SU-DHL-6 (cell line): ENCODE measurements at regions not wholly inside any gene's neighbourhood (a gene's known extent, or its start where the extent isn't known, plus 50 kb on each side); places are given as distances from the start of the nearest gene placed in this dataset.

Experiments
- H2AFZ ChIP-seq: fragments of 200-600 bp; sonication (generic); 2 replicates; pipeline ENCODE4 v1.6.1; 2014; ENCODE audit warnings: low read depth, mild to moderate bottlenecking, moderate library complexity, mixed read lengths, antibody characterized with exemption, low read length; ENCODE audit not compliant: severe bottlenecking
- H3F3A ChIP-seq: fragments of 200-600 bp; shearing (Covaris generic); 2 replicates; pipeline ENCODE4 v1.6.0; 2016; ENCODE audit warnings: antibody characterized with exemption, mild to moderate bottlenecking; ENCODE audit not compliant: insufficient read depth
- H3K27ac ChIP-seq: fragments of 200-600 bp; sonication (generic); 2 replicates; pipeline ENCODE4 v1.5.1; 2016; ENCODE audit warnings: low read depth, mild to moderate bottlenecking, low read length, moderate library complexity, mixed read lengths
- H3K27me3 ChIP-seq: fragments of 200-600 bp; sonication (generic), shearing (Covaris generic); 2 replicates; pipeline ENCODE4 v1.6.0; 2014; ENCODE audit warnings: mild to moderate bottlenecking, low read length
- H3K36me3 ChIP-seq: fragments of 200-600 bp; sonication (generic); 2 replicates; pipeline ENCODE4 v1.6.1; 2014; ENCODE audit warnings: mild to moderate bottlenecking, low read length, mixed read lengths
- H3K4me2 ChIP-seq: fragments of 300-600, 200-600 bp; shearing (Covaris generic), sonication (generic); 2 replicates; pipeline ENCODE4 v1.6.0; 2014; ENCODE audit warnings: low read length, low read depth, mild to moderate bottlenecking; ENCODE audit not compliant: poor library complexity, severe bottlenecking
- H3K4me3 ChIP-seq: fragments of 200-600 bp; sonication (generic); 2 replicates; pipeline ENCODE4 v1.5.1; 2014; ENCODE audit warnings: antibody characterized with exemption, low read length, mild to moderate bottlenecking, mixed read lengths; ENCODE audit not compliant: insufficient read depth, poor library complexity, severe bottlenecking
- H3K79me2 ChIP-seq: fragments of 200-600 bp; sonication (generic); 2 replicates; pipeline ENCODE4 v1.6.1; 2014; ENCODE audit warnings: mild to moderate bottlenecking, low read length, moderate library complexity; ENCODE audit not compliant: insufficient read depth
- H3K9ac ChIP-seq: fragments of 200-600 bp; sonication (generic); 2 replicates; pipeline ENCODE4 v1.7.0; 2014; ENCODE audit warnings: mild to moderate bottlenecking, low read length
- H3K9me2 ChIP-seq: fragments of 200-600 bp; sonication (generic); replicated peaks from 2 replicates; pipeline ENCODE4 v1.6.1; 2014; ENCODE audit warnings: low read length; ENCODE audit not compliant: insufficient read depth
- H3K9me3 ChIP-seq: fragments of 200-600 bp; sonication (generic); 2 replicates; pipeline ENCODE4 v1.6.1; 2014; ENCODE audit warnings: low read length, mixed read lengths; ENCODE audit not compliant: insufficient read depth
- H4K20me1 ChIP-seq: fragments of 200-600 bp; sonication (generic); 2 replicates; pipeline ENCODE4 v1.6.1; 2014; ENCODE audit warnings: low read depth, mild to moderate bottlenecking, antibody characterized with exemption, low read length, moderate library complexity, mixed read lengths
- EZH2phosphoT487 ChIP-seq: fragments of 200-600 bp; sonication (generic), shearing (Covaris generic); conservative IDR thresholded peaks from 2 replicates; pipeline ENCODE4 v1.6.1; 2018; ENCODE audit warnings: mild to moderate bottlenecking, antibody characterized with exemption, low read length, moderate library complexity, mixed read lengths
- TF ChIP-seq, protein P1 (sequence below): fragments of 200-600 bp; sonication (generic); IDR thresholded peaks from one replicate; pipeline ENCODE4 v1.5.1; 2017; ENCODE audit warnings: antibody characterized with exemption, mild to moderate bottlenecking, low read length, moderate library complexity; ENCODE audit not compliant: insufficient read depth, poor library complexity, severe bottlenecking

DNA sequence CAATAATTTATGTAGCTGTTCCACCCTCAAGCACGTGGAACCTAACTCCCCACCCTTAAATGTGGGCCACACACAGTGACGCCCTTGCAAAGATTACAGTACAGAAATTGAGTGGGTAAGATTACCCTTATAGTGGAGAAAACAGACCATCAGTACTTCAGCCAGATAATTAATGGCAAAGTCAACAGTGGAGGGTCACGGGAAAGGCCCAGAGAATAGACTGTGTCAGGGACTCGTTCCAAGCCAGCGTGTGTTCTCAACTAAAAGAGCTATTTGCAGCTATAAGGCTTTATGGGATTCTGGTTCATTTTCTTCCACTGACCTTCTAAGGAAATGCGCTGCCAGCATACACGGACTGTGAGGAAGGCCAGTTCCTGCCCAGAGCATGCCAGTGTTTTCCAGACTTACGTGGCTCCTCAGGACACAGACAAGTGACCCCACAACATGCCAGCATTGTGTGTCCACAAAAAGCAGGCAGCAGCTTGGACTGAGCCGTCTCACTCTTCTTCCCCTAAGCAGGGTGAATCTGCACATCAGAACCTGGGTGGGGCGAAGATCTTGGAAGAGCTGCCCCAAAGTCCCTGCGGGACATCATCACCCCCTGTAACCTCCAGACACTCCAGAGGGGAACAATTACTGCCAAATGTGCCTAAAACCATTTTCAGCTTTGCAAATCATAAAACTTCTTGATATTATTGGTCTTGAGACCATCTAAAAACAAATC lies 428.5 kb downstream of the OCA2 start:
- Histone ChIP-seq H3K9me3 (no peaks in the 10 kb centered on the region), H3K27ac (no peak overlapping the region), H3K27me3 (no peaks in the 10 kb centered on the region), H3K4me2 (no peak overlapping the region), H3K36me3 (no peaks in the 10 kb centered on the region), H3K4me3 (no peak overlapping the region), H3K79me2 (no peaks in the 10 kb centered on the region), H2AFZ (no peak overlapping the region), H3F3A (no peaks in the 10 kb centered on the region), H3K9ac (no peak overlapping the region), H4K20me1 (no peaks in the 10 kb centered on the region), H3K9me2 (no peaks in the 10 kb centered on the region)
- no peak for TF ChIP-seq EZH2phosphoT487

DNA sequence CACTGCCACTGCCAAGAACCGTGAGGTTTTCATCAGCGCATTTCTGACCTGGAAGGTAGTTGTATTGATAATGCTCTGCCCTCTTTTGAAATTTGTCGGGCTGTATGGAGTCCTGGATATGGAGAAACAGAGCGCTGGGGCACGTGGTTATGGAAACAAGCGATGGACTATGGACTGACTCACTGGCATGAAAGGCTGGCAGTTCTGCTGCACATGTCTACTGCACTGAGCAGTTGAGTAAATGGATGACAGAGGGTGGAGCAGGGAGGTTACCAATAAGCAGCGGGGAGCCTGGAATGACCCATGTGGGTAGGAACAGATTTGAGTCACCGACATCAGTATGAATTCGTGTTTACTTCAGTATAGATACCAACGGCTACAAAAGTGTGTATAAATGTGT lies 429.5 kb downstream of the OCA2 start:
- Histone ChIP-seq H3K9me3 (no peaks in the 10 kb centered on the region), H3K27ac (no peak overlapping the region), H2AFZ (no peak overlapping the region), H4K20me1 (no peaks in the 10 kb centered on the region), H3K4me2 (no peak overlapping the region), H3K9ac (no peak overlapping the region), H3F3A (no peaks in the 10 kb centered on the region), H3K36me3 (no peaks in the 10 kb centered on the region), H3K4me3 (no peak overlapping the region), H3K79me2 (no peaks in the 10 kb centered on the region), H3K27me3 (no peaks in the 10 kb centered on the region), H3K9me2 (no peaks in the 10 kb centered on the region)
- no peak for TF ChIP-seq EZH2phosphoT487
- TF ChIP-seq, protein P1, sequence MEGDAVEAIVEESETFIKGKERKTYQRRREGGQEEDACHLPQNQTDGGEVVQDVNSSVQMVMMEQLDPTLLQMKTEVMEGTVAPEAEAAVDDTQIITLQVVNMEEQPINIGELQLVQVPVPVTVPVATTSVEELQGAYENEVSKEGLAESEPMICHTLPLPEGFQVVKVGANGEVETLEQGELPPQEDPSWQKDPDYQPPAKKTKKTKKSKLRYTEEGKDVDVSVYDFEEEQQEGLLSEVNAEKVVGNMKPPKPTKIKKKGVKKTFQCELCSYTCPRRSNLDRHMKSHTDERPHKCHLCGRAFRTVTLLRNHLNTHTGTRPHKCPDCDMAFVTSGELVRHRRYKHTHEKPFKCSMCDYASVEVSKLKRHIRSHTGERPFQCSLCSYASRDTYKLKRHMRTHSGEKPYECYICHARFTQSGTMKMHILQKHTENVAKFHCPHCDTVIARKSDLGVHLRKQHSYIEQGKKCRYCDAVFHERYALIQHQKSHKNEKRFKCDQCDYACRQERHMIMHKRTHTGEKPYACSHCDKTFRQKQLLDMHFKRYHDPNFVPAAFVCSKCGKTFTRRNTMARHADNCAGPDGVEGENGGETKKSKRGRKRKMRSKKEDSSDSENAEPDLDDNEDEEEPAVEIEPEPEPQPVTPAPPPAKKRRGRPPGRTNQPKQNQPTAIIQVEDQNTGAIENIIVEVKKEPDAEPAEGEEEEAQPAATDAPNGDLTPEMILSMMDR = no peak

DNA sequence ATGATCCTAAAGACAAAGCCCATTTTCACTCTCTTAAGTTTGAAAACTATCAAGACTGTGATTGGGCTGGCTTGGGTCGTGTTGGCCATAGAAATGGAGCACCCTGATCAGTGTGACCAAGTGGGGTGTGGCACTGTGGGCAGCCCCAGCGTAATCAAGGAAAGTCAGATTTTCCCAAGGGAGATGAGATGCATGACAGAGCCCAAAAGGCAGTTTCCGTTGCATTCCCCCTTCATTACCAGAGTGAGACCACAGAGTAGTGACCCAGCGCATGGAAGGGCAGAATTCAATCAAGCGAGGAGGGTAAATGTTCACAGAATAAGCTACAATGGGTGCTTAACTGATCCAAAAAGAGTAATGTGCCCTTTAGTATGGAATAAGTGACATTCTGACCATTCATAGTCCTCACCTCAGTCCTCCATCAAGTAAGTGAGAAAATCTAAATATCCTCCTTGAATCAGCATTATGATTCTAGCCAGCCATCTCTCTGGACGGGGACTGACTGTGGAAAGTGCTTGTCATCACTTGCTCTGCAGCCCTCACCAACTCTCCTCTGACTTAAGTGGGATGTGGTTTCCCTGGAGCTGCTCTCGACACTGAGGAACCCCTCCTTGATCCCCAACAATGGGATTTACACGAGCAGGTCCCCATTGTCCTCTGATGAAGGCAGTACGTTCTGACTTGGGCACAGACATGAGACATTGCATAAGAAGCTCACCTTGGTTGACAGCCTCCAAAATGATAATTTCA lies 430.5 kb downstream of the OCA2 start:
- Histone ChIP-seq H3K79me2 (no peaks in the 10 kb centered on the region), H3K27me3 (no peaks in the 10 kb centered on the region), H3F3A (no peaks in the 10 kb centered on the region), H3K9ac (no peak overlapping the region), H3K9me2 (no peaks in the 10 kb centered on the region), H3K9me3 (no peaks in the 10 kb centered on the region), H3K4me2 (no peak overlapping the region), H2AFZ (no peak overlapping the region), H4K20me1 (no peaks in the 10 kb centered on the region), H3K36me3 (no peaks in the 10 kb centered on the region), H3K4me3 (no peak overlapping the region), H3K27ac (no peak overlapping the region)
- no peak for TF ChIP-seq EZH2phosphoT487
- TF ChIP-seq, protein P1 = no peak

DNA sequence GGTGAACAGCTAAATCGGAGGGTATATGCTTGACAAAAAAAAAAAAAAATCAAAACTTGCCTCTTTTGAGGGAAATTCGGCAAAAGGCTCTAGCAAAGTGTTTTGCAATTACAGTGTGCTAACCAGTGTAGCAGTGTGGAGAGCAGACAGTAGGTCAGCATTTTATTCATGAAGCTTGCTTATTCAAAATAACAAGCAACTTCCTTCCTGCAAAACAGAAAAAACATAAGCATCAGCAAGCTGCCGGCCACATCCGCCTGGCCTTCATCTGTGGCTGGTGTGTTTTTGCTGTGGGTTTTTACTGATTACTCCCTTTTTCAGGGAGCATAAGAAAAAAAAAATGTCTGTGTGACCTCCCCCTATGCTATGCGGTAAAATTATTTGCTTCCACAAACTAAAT lies 434.1 kb downstream of the OCA2 start:
- H3K9me2 ChIP-seq = no peaks in the 10 kb centered on the region
- H3K79me2 ChIP-seq = no peaks in the 10 kb centered on the region
- H4K20me1 ChIP-seq = no peaks in the 10 kb centered on the region
- no peak overlapping the region for H3K27ac ChIP-seq
- H3K9ac ChIP-seq = no peak overlapping the region
- H3K27me3 ChIP-seq = no peaks in the 10 kb centered on the region
- no peaks in the 10 kb centered on the region for H3K36me3 ChIP-seq
- no peaks in the 10 kb centered on the region for H3K9me3 ChIP-seq
- no peaks in the 10 kb centered on the region for H3F3A ChIP-seq
- no peak overlapping the region for H3K4me2 ChIP-seq
- H2AFZ ChIP-seq = no peak overlapping the region
- TF ChIP-seq EZH2phosphoT487 = no peak
- TF ChIP-seq, protein P1 = no peak
- no peak overlapping the region for H3K4me3 ChIP-seq
